Hematopoietic multipotent progenitor cell (in vitro differentiated cells): ENCODE measurements at regions not wholly inside any gene's neighbourhood (a gene's known extent, or its start where the extent isn't known, plus 50 kb on each side); places are given as distances from the start of the nearest gene placed in this dataset.
"Not testable (repeated sequence)": the region's sequence is repeated elsewhere in the genome, so short reads cannot be mapped to it uniquely, and the experiment has no call there.

ENCODE experiments used
- DNase-seq, 3 donors: peaks; one replicate each; pipeline ENCODE4 v3.0.0-alpha.2; 2011 to 2015; ENCODE audit warnings: low read depth in 2 of 3, low spot score in 2 of 3

GRCh38 chr6:122141246-122141645, 258.2 kb upstream of the HSF2 start:
- DNase-seq: no peak

GRCh38 chr6:122143813-122144601, 255.4 kb upstream of the HSF2 start:
- DNase-seq: no peak

GRCh38 chr6:122145246-122145645, 254.2 kb upstream of the HSF2 start:
- DNase-seq: no peak

DNA sequence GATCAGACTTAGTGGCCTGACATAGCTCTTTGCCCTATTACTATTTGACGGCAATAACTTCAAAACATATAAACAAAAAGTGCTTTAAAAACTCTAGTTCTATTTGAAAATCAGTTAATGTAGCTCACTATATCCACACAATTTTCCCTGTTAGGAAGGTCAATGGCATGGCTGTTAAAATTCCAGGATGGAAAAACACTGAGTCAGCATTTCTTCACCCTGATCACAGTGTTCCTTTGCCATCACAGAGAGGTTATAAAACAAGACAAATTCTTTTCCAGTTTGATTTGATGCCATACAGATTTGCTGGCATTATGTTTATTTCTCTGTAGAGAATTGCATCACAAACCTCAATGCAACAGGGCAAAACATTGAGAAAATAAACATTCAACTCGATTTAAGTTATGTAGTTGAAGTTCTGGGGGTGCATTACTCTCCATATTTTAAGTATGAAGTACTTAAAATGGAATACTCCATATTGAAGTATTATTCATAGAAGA, 253.7 kb upstream of the HSF2 start:
- DNase-seq: no peak

GRCh38 chr6:122147291-122147690, 252.2 kb upstream of the HSF2 start:
- DNase-seq: no peak

DNA sequence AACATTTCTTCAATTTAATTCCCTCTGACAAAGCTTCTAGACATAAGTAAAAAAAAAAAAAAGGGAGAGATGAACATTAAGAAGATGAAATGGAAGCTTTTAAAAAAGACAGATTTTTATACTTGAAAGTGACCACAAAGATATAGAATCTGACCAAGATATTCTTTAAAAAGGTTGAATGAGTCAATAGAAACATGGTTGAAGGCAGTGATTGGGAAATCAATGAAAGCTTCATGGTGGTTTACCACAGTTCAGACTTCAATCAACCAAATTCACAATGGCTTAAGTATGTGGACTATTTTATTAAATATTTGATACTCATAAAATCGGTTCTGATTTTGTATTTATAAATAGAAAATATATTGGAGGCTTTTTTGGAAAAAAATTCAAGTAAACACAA, 248.4 kb upstream of the HSF2 start:
- no peak for DNase-seq

GRCh38 chr6:122151763-122152162, 247.7 kb upstream of the HSF2 start:
- no peak for DNase-seq

- no peak for DNase-seq
These were observed 245.9 kb upstream of the HSF2 start for GRCh38 chr6:122153557-122153956.

GRCh38 chr6:122154155-122154554, 245.3 kb upstream of the HSF2 start:
- no peak for DNase-seq

- no peak for DNase-seq
These were observed 244.4 kb upstream of the HSF2 start for GRCh38 chr6:122154912-122155575.

- no peak for DNase-seq
These were observed 238.3 kb upstream of the HSF2 start for GRCh38 chr6:122161136-122161535.

- DNase-seq: no peak
These were observed 234.4 kb upstream of the HSF2 start for GRCh38 chr6:122165014-122165413.

DNA sequence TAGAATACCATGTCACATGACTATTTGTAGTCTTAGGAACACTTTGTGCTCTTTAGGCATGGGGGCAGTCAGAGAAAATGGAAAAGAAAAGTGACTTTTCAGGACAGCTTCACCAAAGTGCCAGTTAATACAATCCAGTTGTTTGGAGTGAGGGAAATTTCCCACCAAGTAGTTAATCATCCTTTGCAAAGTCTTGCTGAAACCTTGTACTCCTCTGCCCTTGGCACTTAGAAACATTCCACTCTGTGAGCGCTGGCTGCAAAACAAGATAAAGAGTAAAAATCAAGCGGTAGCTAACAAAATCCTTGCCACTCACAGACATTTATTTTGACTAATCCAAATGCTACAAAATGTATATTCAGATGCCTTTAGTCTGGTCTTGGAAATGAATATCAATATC, 229.2 kb upstream of the HSF2 start:
- no peak for DNase-seq

DNA sequence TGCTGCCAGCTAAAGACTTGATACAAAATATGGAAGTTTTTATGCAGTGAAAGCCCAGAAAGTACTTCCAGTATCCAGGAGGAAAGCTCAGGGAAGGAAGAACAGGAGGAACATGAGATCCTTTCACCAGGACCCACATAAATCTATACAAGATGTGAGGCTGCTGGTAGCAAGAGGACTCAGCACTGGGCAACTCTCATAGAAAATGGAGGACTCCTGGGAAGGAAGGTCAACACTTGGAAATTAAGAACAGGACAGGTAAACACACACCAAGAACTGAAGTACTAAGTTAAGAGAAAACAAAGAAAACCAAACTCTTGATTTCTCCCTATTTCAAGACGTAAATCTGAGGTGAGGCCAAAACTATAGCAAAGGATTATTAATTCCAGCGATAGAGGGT, 220.5 kb upstream of the HSF2 start:
- no peak for DNase-seq

GRCh38 chr6:122180132-122180531, 219.3 kb upstream of the HSF2 start:
- no peak for DNase-seq

DNA sequence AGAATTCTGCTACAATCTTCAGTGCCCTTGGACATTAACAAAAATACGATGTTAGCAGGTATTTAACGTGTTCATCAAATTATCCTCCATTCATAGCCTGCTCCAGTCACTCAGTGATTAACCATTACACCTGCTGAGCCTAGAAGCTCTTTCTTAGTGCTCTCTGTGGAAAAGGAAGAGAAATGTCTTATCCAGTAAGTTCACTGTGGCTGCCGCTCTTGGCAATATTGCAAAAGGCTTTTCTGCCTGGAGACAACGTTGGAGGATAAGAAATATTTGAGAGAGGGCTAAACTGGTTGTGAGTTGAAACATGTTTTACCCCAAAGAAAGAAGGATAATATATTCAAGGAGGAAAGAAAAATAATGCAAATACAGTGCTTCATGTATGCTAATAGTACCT, 217.4 kb upstream of the HSF2 start:
- DNase-seq: no peak

DNA sequence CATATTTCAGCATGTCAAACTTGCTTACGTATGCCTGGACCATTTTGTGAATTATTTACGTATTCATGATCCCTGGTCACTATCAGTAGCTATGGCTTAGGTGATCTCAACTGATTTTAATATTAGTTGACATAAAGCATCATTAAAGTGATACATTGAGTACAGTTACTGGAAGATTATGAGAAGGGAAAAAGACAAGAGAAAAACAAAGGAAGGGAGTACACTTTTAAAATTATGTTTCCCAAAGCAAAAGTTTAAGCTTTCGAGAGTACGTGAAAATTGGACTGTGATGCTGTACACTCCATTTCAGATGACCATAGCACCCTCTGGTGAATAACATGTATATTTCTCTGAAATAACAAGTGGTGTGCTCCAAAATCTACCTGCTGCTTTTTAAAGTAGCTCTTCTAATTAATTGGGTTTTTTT, 215.0 kb upstream of the HSF2 start:
- DNase-seq: no peak

GRCh38 chr6:122185458-122185857, 214.0 kb upstream of the HSF2 start:
- DNase-seq: not testable (repeated sequence)

GRCh38 chr6:122187186-122187585, 212.3 kb upstream of the HSF2 start:
- no peak for DNase-seq

DNA sequence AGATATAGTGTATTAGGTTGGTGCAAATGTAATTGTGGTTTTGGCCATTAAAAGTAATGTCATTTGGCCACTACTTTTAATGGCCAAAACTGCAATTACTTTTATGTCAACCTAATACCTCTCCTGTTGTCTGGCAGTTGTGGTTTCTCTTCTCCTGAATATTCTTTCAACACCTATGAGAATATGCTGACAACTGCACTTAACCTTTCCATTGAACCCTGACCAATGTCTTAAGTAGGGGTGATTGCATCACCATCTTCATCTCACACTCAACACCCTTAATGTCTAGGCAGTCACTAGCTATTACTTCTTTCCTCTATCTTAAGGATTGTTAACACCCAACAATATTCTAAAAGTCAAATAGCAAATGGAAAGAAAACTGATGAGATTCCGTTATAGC, 200.5 kb upstream of the HSF2 start:
- DNase-seq: no peak

- DNase-seq: no peak
These were observed 199.0 kb upstream of the HSF2 start for GRCh38 chr6:122200440-122200839.

DNA sequence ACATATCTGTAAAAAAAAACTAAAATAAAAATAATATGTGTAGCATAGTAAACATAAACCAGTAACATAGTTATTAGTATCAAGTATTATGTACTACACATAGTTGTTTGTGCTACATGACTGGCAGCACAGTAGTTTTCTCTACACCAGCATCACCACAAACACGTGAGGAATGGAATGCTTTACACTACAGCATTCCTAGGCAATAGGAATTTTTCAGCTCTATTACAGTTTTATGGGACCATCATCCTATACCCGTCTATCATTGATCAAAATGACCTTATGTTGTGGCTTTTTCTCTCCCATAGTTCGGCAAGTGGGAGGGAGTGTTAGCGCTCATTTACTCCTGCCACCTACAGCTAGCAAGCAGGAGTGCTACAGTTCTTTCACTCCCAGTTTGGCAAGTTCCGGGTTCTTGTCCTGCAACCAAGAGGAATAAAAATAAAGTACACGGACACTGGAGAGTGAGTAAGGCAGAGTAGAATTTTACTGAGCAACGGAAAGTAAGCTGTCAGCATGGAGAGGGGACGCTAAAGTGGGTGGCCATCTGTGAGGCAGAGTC, 196.8 kb upstream of the HSF2 start:
- DNase-seq: no peak
